Endothelial cell of umbilical vein (primary cell): ENCODE measurements at regions not wholly inside any gene's neighbourhood (a gene's known extent, or its start where the extent isn't known, plus 50 kb on each side); places are given as distances from the start of the nearest gene placed in this dataset.

ENCODE experiments used
- BruUV-seq: library from RNA; stranded (reverse); fragments of 400-500 nt; replicated peaks from 2 replicates; lab custom pipeline; 2021; lab: Mats Ljungman, UMichigan
- CTCF ChIA-PET: fragments of 300-600, 350-600 bp; sonication (Branson Sonifier 250); formaldehyde crosslinking; loops from one replicate; lab custom pipeline; 2021; ENCODE audit warnings: antibody characterized with exemption, inconsistent platforms; lab: Charles Lee
- POLR2A ChIA-PET: fragments of 300-600, 350-600 bp; sonication (Branson Sonifier 250); formaldehyde crosslinking; loops from one replicate; lab custom pipeline; 2021; ENCODE audit warnings: antibody characterized with exemption, inconsistent platforms; lab: Charles Lee
- DNase-seq: peaks from one replicate; pipeline ENCODE4 v3.0.0-alpha.2; 2011; ENCODE audit warnings: low read depth, low spot score
- FAIRE-seq: peaks from 2 replicates; lab custom pipeline; 2011; peaks lifted over from hg19 to GRCh38; lab: Jason Lieb, UNC
- H2AFZ ChIP-seq: 2 replicates; pipeline ENCODE4 v1.6.0; 2012; ENCODE audit warnings: low read depth, low read length, control low read depth, inconsistent platforms
- H3K27ac ChIP-seq: 2 replicates; pipeline ENCODE4 v1.5.1; 2011; ENCODE audit warnings: low read depth, mild to moderate bottlenecking, control low read depth, low read length, moderate library complexity; ENCODE audit not compliant: insufficient read depth
- H3K27me3 ChIP-seq, 2 experiments: 2 replicates each; pipeline versions ENCODE4 v1.6.0 to v1.6.1; 2011; ENCODE audit warnings: low read length in 2 of 2, mixed read lengths in 1 of 2; ENCODE audit not compliant: control insufficient read depth in 2 of 2, insufficient read depth in 2 of 2
- H3K36me3 ChIP-seq, 2 experiments: 2 replicates in 1 of 2; 3 replicates in 1 of 2; pipeline ENCODE4 v1.5.1; 2011; ENCODE audit warnings: low read length in 2 of 2, mild to moderate bottlenecking in 1 of 2, moderate library complexity in 1 of 2; ENCODE audit not compliant: control insufficient read depth in 2 of 2, insufficient read depth in 2 of 2; ENCODE audit errors: extremely low read depth in 1 of 2
- H3K4me1 ChIP-seq: 3 replicates; pipeline ENCODE4 v1.5.1; 2011; ENCODE audit warnings: mild to moderate bottlenecking, low read length; ENCODE audit not compliant: control insufficient read depth, insufficient read depth; ENCODE audit errors: extremely low read depth
- H3K4me2 ChIP-seq: 2 replicates; pipeline ENCODE4 v1.6.1; 2011; ENCODE audit warnings: low read length, control low read depth, mixed read lengths; ENCODE audit not compliant: insufficient read depth
- H3K4me3 ChIP-seq, 3 experiments: fragments of 200-600 bp in 1 of 3; sonication (generic), shearing (Covaris generic) in 1 of 3; replicated peaks in 1 of 3; 2 replicates each; pipeline ENCODE4 v1.5.1; 2011 to 2016; ENCODE audit warnings: control low read depth in 3 of 3, low read length in 3 of 3, mild to moderate bottlenecking in 2 of 3, inconsistent platforms in 1 of 3, low read depth in 1 of 3, moderate library complexity in 1 of 3; ENCODE audit not compliant: insufficient read depth in 1 of 3
- H3K79me2 ChIP-seq: 2 replicates; pipeline ENCODE4 v1.6.0; 2012; ENCODE audit warnings: low read length, inconsistent platforms; ENCODE audit not compliant: control insufficient read depth, insufficient read depth
- H3K9ac ChIP-seq: replicated peaks from 2 replicates; pipeline ENCODE3; 2011; ENCODE audit warnings: low read length, control low read depth; ENCODE audit not compliant: insufficient read depth; ENCODE audit errors: extremely low read depth
- H3K9me1 ChIP-seq: replicated peaks from 3 replicates; pipeline ENCODE4 v1.6.0; 2011; ENCODE audit warnings: mild to moderate bottlenecking, low read length; ENCODE audit not compliant: control insufficient read depth, insufficient read depth; ENCODE audit errors: extremely low read depth
- H3K9me3 ChIP-seq: replicated peaks from 2 replicates; pipeline ENCODE4 v1.5.1; 2012; ENCODE audit warnings: low read length, inconsistent platforms; ENCODE audit not compliant: control insufficient read depth, insufficient read depth
- H4K20me1 ChIP-seq: replicated peaks from 2 replicates; pipeline ENCODE3; 2011; ENCODE audit warnings: mild to moderate bottlenecking, low read length; ENCODE audit not compliant: control insufficient read depth, insufficient read depth; ENCODE audit errors: extremely low read depth
- CTCF ChIP-seq, 2 donors: IDR thresholded peaks; 1 replicate in 1 of 2; 2 replicates in 1 of 2; pipeline ENCODE4 v1.5.1; 2011; ENCODE audit warnings: low read length in 2 of 2, mild to moderate bottlenecking in 2 of 2, moderate library complexity in 2 of 2, control low read depth in 1 of 2, inconsistent platforms in 1 of 2, low read depth in 1 of 2; ENCODE audit not compliant: insufficient read depth in 1 of 2; ENCODE audit errors: extremely low read depth in 1 of 2
- EZH2 ChIP-seq: IDR thresholded peaks from 2 replicates; pipeline ENCODE4 v1.6.1; 2012; ENCODE audit warnings: borderline replicate concordance, low read depth, mild to moderate bottlenecking, moderate library complexity, low read length, inconsistent platforms; ENCODE audit not compliant: severe bottlenecking
- FOS ChIP-seq: IDR thresholded peaks from 2 replicates; pipeline ENCODE4 v1.6.1; 2011; ENCODE audit warnings: mild to moderate bottlenecking, low read length, moderate library complexity, borderline replicate concordance; ENCODE audit not compliant: insufficient read depth
- GATA2 ChIP-seq: IDR thresholded peaks from 2 replicates; pipeline ENCODE4 v1.7.0; 2011; ENCODE audit warnings: low read depth, mild to moderate bottlenecking, moderate library complexity, mixed read lengths, low read length; ENCODE audit not compliant: insufficient read length, insufficient read depth
- JUN ChIP-seq: IDR thresholded peaks from 2 replicates; pipeline ENCODE4 v1.6.1; 2011; ENCODE audit warnings: borderline replicate concordance, low read depth; ENCODE audit not compliant: insufficient read length, insufficient read depth
- MAX ChIP-seq: IDR thresholded peaks from 2 replicates; pipeline ENCODE4 v1.6.1; 2011; ENCODE audit not compliant: insufficient read depth, insufficient read length
- MYC ChIP-seq: IDR thresholded peaks from one replicate; pipeline ENCODE4 v1.6.1; 2011; ENCODE audit warnings: mild to moderate bottlenecking, low read depth, low read length
- POLR2A ChIP-seq: IDR thresholded peaks from 2 replicates; pipeline ENCODE4 v1.6.1; 2012; ENCODE audit warnings: low read depth, mild to moderate bottlenecking, control low read depth, low read length
- POLR2AphosphoS5 ChIP-seq: IDR thresholded peaks from 2 replicates; pipeline ENCODE4 v1.6.1; 2012; ENCODE audit warnings: low read depth, mild to moderate bottlenecking, control low read depth, low read length, moderate library complexity; ENCODE audit not compliant: insufficient read depth
- dilution Hi-C: fragments of 300-500 bp; cut with MboI; formaldehyde crosslinking; loops from one replicate; pipeline ENCODE4 v1.15.0; 2019; ENCODE audit warnings: low sequenced_read_pairs; ENCODE audit not compliant: extremely low pct_ligation_motif_present
- intact Hi-C: fragments of 100-400 bp; cut with micrococcal nuclease; formaldehyde crosslinking; loops from one replicate; pipeline ENCODE4 v1.10.0; 2022

- Histone ChIP-seq H3K36me3 (no peaks in the 10 kb centered on the region), H3K79me2 (no peaks in the 10 kb centered on the region), H2AFZ (no peak overlapping the region), H3K9ac (no peak overlapping the region), H3K4me3 (no peak overlapping the region), H3K9me1 (no peaks in the 10 kb centered on the region), H3K27ac (no peak overlapping the region), H3K9me3 (no peaks in the 10 kb centered on the region), H4K20me1 (no peaks in the 10 kb centered on the region), H3K27me3 (peaks cover 0 to 3% of the 10 kb centered on the region in 2 experiments), H3K4me2 (no peak overlapping the region), H3K4me1 (no peaks in the 10 kb centered on the region)
- BruUV-seq = no TSS peak
- POLR2A ChIA-PET = no interaction called here
- dilution Hi-C loops (no loop called here), intact Hi-C loops (loop anchor here (10.0 kb wide), 2 partner anchors 1084 to 1624 kb away; no protein-coding TSS in a partner anchor)
- TF ChIP-seq EZH2 (no peak), POLR2AphosphoS5 (no peak), GATA2 (no peak), JUN (no peak), MAX (no peak), FOS (no peak), POLR2A (no peak), MYC (no peak), CTCF (IDR thresholded peaks at IDR 0.05; ENCODE audit: extremely low read depth in 1 of 2, insufficient read depth in 1 of 2, low read depth in 1 of 2, low read length in 2 of 2) (no peak)
- DNase-seq = no peak
- FAIRE-seq = no peak
- CTCF ChIA-PET = interaction anchor here (1.4 to 6.8 kb wide), 5 partner anchors 9 to 317 kb away, joined by 3 to 55 read pairs (median 6); no protein-coding TSS in a partner anchor
These were observed 158.1 kb upstream of the FOXG1 start for GRCh38 chr14:28608443-28608842.
